B cell (primary cell): ENCODE measurements at regions not wholly inside any gene's neighbourhood (a gene's known extent, or its start where the extent isn't known, plus 50 kb on each side); places are given as distances from the start of the nearest gene placed in this dataset.
"Not testable (repeated sequence)": the region's sequence is repeated elsewhere in the genome, so short reads cannot be mapped to it uniquely, and the experiment has no call there.

ENCODE experiments used
- ATAC-seq: fragments of 200-7000 bp; cut with Tn5 transposase; one replicate; pipeline ENCODE4 v1.10.0; 2021; ENCODE audit warnings: low read depth, mild to moderate bottlenecking, moderate number of reproducible peaks, moderate library complexity
- CTCF ChIA-PET: fragments of 350-600 bp; sonication (Branson Sonifier 250); formaldehyde crosslinking; loops from one replicate; lab custom pipeline; 2021; ENCODE audit warnings: antibody characterized with exemption, inconsistent platforms; lab: Charles Lee
- POLR2A ChIA-PET: fragments of 350-600 bp; sonication (Branson Sonifier 250); formaldehyde crosslinking; loops from one replicate; lab custom pipeline; 2021; ENCODE audit warnings: antibody characterized with exemption; lab: Charles Lee
- DNase-seq: peaks from one replicate; pipeline ENCODE4 v3.0.0; 2013
- H2AFZ ChIP-seq: 2 replicates; pipeline ENCODE4 v1.6.1; 2012; ENCODE audit warnings: mild to moderate bottlenecking, low read depth, low read length; ENCODE audit not compliant: insufficient read depth, poor library complexity, severe bottlenecking
- H3K27ac ChIP-seq, 2 donors: 1 replicate in 1 of 2; 2 replicates in 1 of 2; pipeline ENCODE4 v1.5.1; 2012 to 2013; ENCODE audit warnings: low read length in 2 of 2, mild to moderate bottlenecking in 2 of 2, moderate library complexity in 1 of 2
- H3K27me3 ChIP-seq, 4 experiments: fragments of 200-600 bp in 1 of 4; sonication (generic) in 1 of 4; replicated peaks in 1 of 4; 1 replicate in 2 of 4; 2 replicates in 2 of 4; pipeline versions ENCODE4 v1.6.1 to v1.7.0; 2013 to 2016; ENCODE audit warnings: low read length in 3 of 4, mild to moderate bottlenecking in 2 of 4, mixed read lengths in 1 of 4, moderate library complexity in 1 of 4; ENCODE audit not compliant: insufficient read depth in 4 of 4, control insufficient read depth in 3 of 4; ENCODE audit errors: control extremely low read depth in 1 of 4
- H3K36me3 ChIP-seq, 2 experiments: replicated peaks in 1 of 2; 1 replicate in 1 of 2; 2 replicates in 1 of 2; pipeline versions ENCODE4 v1.6.1 to v1.7.1; 2013; ENCODE audit warnings: low read length in 1 of 2; ENCODE audit not compliant: insufficient read depth in 2 of 2, control insufficient read depth in 1 of 2; ENCODE audit errors: control extremely low read depth in 1 of 2, extremely low read depth in 1 of 2
- H3K4me1 ChIP-seq, 2 donors: fragments of 200-600 bp in 1 of 2; sonication (generic) in 1 of 2; 1 replicate in 1 of 2; 2 replicates in 1 of 2; pipeline versions ENCODE4 v1.5.1 to v1.6.1; 2013 to 2017; ENCODE audit warnings: low read length in 2 of 2; ENCODE audit not compliant: control insufficient read depth in 2 of 2, insufficient read depth in 2 of 2
- H3K4me2 ChIP-seq: replicated peaks from 2 replicates; pipeline ENCODE3; 2012; ENCODE audit warnings: mild to moderate bottlenecking, low read depth, low read length; ENCODE audit not compliant: poor library complexity, severe bottlenecking
- H3K4me3 ChIP-seq, 5 experiments: fragments of 200-600 bp in 1 of 5; sonication (generic) in 1 of 5; 1 replicate in 3 of 5; 2 replicates in 2 of 5; pipeline versions ENCODE4 v1.5.1 to v1.7.0; 2011 to 2016; ENCODE audit warnings: low read length in 4 of 5, mild to moderate bottlenecking in 4 of 5, low read depth in 2 of 5, control low read depth in 1 of 5, moderate library complexity in 1 of 5; ENCODE audit not compliant: insufficient read depth in 1 of 5; ENCODE audit errors: control extremely low read depth in 1 of 5, extremely low read depth in 1 of 5
- H3K79me2 ChIP-seq: fragments of 200-600 bp; sonication (generic); one replicate; pipeline ENCODE4 v1.6.0; 2016; ENCODE audit warnings: low read length; ENCODE audit not compliant: control insufficient read depth, insufficient read depth
- H3K9ac ChIP-seq: fragments of 200-600 bp; sonication (generic); 2 replicates; pipeline ENCODE4 v1.6.1; 2017; ENCODE audit warnings: mild to moderate bottlenecking, low read length, moderate library complexity
- H3K9me3 ChIP-seq, 3 donors: one replicate each; pipeline versions ENCODE4 v1.6.1 to v1.7.1; 2013; ENCODE audit warnings: low read length in 2 of 3; ENCODE audit not compliant: control insufficient read depth in 2 of 3, insufficient read depth in 1 of 3; ENCODE audit errors: control extremely low read depth in 1 of 3
- H4K20me1 ChIP-seq: 2 replicates; pipeline ENCODE4 v1.6.0; 2012; ENCODE audit warnings: mild to moderate bottlenecking, low read length; ENCODE audit not compliant: insufficient read depth, control insufficient read depth, poor library complexity, severe bottlenecking
- H3K27ac Mint-ChIP-seq: one replicate; pipeline ENCODE4 v1.8.0; 2021; ENCODE audit warnings: mixed read lengths
- H3K27me3 Mint-ChIP-seq: one replicate; pipeline ENCODE4 v1.8.0; 2021; ENCODE audit warnings: mixed read lengths
- H3K4me1 Mint-ChIP-seq: one replicate; pipeline ENCODE4 v1.8.0; 2021; ENCODE audit warnings: mixed read lengths
- H3K4me3 Mint-ChIP-seq: one replicate; pipeline ENCODE4 v1.8.0; 2021; ENCODE audit warnings: mixed read lengths
- H3K9me3 Mint-ChIP-seq: one replicate; pipeline ENCODE4 v1.8.0; 2022; ENCODE audit warnings: mixed read lengths; ENCODE audit not compliant: insufficient read depth
- EZH2 ChIP-seq: IDR thresholded peaks from 2 replicates; pipeline ENCODE4 v1.6.1; 2012; ENCODE audit warnings: borderline replicate concordance, low read depth, mild to moderate bottlenecking, moderate library complexity, low read length; ENCODE audit not compliant: insufficient read depth, poor library complexity, severe bottlenecking
- WGBS: methylation state at CpG from one replicate; pipeline ENCODE4 v1.1.5; 2013; ENCODE audit warnings: missing lambda C conversion rate; ENCODE audit not compliant: insufficient coverage; 5-methylcytosine and 5-hydroxymethylcytosine counted together
- intact Hi-C: fragments of 100-400 bp; cut with micrococcal nuclease; formaldehyde crosslinking; loops from one replicate; pipeline ENCODE4 v1.10.0; 2022
- TF ChIP-seq, protein P1 (sequence below): fragments of 200-600 bp; IDR thresholded peaks from one replicate; pipeline ENCODE4 v1.8.0; 2022; ENCODE audit warnings: antibody characterized with exemption, mild to moderate bottlenecking

DNA sequence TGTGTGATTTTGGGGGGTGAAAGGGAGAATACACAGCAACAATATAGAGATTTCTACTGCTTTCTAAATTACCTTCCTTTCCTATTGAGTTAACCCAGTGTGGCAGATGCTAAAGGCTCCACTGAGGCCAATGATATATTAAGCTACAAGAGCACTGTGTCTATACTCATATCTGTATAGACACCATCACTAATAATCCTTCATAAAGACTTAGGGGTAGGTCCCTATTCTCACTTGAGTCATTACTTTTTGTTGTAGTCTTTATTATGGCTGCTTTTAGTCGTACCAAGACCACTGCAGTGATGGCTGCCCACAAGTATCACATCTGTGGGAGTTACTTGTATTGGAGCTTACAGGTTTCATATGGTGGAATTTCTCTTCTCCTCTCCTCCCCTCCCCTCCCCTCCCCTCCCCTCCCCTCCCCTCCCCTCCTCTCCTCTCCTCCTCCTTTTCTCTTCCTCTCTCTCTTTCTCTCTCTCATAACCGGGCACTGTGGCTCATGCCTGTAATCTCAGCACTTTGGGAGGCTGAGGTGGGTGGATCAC is 637.6 kb downstream of the ADCYAP1 start:
- Mint-ChIP-seq H3K27me3 (no peaks in the 10 kb centered on the region), H3K4me1 (no peaks in the 10 kb centered on the region), H3K9me3 (no peaks in the 10 kb centered on the region), H3K27ac (no peak overlapping the region), H3K4me3 (no peak overlapping the region)
- Histone ChIP-seq H3K27ac (no peak overlapping the region), H3K36me3 (no peaks in the 10 kb centered on the region), H3K79me2 (no peaks in the 10 kb centered on the region), H3K27me3 (no peaks in the 10 kb centered on the region), H3K4me2 (no peak overlapping the region), H3K4me1 (no peaks in the 10 kb centered on the region), H4K20me1 (no peaks in the 10 kb centered on the region), H3K4me3 (no peak overlapping the region), H2AFZ (no peak overlapping the region), H3K9me3 (peaks cover 0 to 3% (median 0%) of the 10 kb centered on the region in 3 donors), H3K9ac (no peak overlapping the region)
- ATAC-seq: no peak
- no peak for DNase-seq
- no CpG with 5 or more reads among the region's 2 CpGs for WGBS
- intact Hi-C loops: no loop called here
- ChIA-PET POLR2A (no interaction called here), CTCF (no interaction called here)
- no peak for TF ChIP-seq EZH2
- TF ChIP-seq, protein P1, sequence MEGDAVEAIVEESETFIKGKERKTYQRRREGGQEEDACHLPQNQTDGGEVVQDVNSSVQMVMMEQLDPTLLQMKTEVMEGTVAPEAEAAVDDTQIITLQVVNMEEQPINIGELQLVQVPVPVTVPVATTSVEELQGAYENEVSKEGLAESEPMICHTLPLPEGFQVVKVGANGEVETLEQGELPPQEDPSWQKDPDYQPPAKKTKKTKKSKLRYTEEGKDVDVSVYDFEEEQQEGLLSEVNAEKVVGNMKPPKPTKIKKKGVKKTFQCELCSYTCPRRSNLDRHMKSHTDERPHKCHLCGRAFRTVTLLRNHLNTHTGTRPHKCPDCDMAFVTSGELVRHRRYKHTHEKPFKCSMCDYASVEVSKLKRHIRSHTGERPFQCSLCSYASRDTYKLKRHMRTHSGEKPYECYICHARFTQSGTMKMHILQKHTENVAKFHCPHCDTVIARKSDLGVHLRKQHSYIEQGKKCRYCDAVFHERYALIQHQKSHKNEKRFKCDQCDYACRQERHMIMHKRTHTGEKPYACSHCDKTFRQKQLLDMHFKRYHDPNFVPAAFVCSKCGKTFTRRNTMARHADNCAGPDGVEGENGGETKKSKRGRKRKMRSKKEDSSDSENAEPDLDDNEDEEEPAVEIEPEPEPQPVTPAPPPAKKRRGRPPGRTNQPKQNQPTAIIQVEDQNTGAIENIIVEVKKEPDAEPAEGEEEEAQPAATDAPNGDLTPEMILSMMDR: no peak

DNA sequence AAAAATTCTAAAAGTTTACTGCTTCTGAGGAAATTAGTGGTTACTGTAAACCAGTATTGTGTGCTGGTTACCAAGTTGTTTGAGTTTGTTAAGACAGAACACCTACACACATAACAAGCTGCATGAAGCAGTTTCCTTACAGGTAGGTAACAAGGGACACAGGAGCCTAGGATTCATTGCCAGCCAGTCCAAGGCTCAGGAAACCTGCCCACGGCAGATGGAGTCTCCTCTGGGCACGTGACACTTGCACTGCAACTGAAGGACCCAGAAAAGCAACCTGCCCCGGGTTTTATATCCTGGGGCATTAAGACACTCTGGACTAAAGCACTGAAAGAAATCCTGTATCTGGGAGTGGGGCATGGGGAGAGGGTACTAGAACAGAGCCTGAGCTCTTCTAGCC is 639.3 kb downstream of the ADCYAP1 start:
- H3K36me3 ChIP-seq: no peaks in the 10 kb centered on the region
- H3K4me3 ChIP-seq: no peak overlapping the region
- Mint-ChIP-seq H3K27ac (no peak overlapping the region), H3K27me3 (no peaks in the 10 kb centered on the region), H3K4me3 (no peak overlapping the region), H3K9me3 (no peaks in the 10 kb centered on the region), H3K4me1 (no peaks in the 10 kb centered on the region)
- WGBS: 86% methylated on average over 3 of the region's 3 CpGs
- no peak overlapping the region for H3K27ac ChIP-seq
- H3K27me3 ChIP-seq: no peaks in the 10 kb centered on the region
- no peak for TF ChIP-seq EZH2
- TF ChIP-seq, protein P1: no peak
- intact Hi-C loops: no loop called here
- H3K9ac ChIP-seq: no peak overlapping the region
- ATAC-seq: no peak
- DNase-seq: no peak
- no peaks in the 10 kb centered on the region for H3K79me2 ChIP-seq
- peaks cover 0 to 3% (median 0%) of the 10 kb centered on the region in 3 donors for H3K9me3 ChIP-seq
- no peaks in the 10 kb centered on the region for H3K4me1 ChIP-seq
- POLR2A ChIA-PET: no interaction called here
- CTCF ChIA-PET: no interaction called here
- H2AFZ ChIP-seq: no peak overlapping the region
- H3K4me2 ChIP-seq: no peak overlapping the region
- H4K20me1 ChIP-seq: no peaks in the 10 kb centered on the region

DNA sequence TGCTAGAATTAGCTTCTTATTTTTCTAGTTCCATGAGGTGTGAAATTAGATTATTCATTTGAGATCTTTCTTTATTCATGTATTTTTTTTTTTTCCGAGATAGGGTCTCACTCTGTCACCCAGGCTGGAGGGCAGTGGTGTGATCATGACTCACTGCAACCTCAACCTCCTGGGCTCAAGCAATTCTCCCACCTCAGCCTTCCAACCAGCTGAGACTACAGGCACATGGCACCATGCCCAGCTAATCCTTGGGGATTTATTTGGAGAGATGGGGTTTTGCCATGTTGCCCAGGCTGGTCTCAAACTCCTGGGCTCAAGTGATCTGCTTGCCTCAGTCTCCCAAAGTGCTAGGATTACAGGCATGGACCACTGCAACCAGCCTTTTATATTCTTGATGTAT is 653.0 kb downstream of the ADCYAP1 start:
- H3K9me3 Mint-ChIP-seq, H3K27me3 Mint-ChIP-seq, ATAC-seq, H3K27me3 ChIP-seq, intact Hi-C loops, H3K9ac ChIP-seq, H3K79me2 ChIP-seq, H4K20me1 ChIP-seq, H3K9me3 ChIP-seq, H3K27ac Mint-ChIP-seq, H3K4me1 ChIP-seq, H3K36me3 ChIP-seq, H3K4me1 Mint-ChIP-seq, H2AFZ ChIP-seq, DNase-seq, H3K4me3 ChIP-seq, CTCF ChIA-PET, H3K4me2 ChIP-seq, H3K4me3 Mint-ChIP-seq, H3K27ac ChIP-seq, POLR2A ChIA-PET: not testable (repeated sequence)
- WGBS: no CpG with 5 or more reads among the region's 1 CpG
